NT2/D1 (cell line): ENCODE measurements at regions not wholly inside any gene's neighbourhood (a gene's known extent, or its start where the extent isn't known, plus 50 kb on each side); places are given as distances from the start of the nearest gene placed in this dataset.
"Not testable (repeated sequence)": the region's sequence is repeated elsewhere in the genome, so short reads cannot be mapped to it uniquely, and the experiment has no call there.

Experiments
- SUZ12 ChIP-seq: IDR thresholded peaks from 2 replicates; pipeline ENCODE4 v1.6.1; 2011; ENCODE audit not compliant: insufficient read length, insufficient read depth; ENCODE audit errors: extremely low read depth
- YY1 ChIP-seq: IDR thresholded peaks from 2 replicates; pipeline ENCODE4 v1.6.1; 2011; ENCODE audit not compliant: insufficient read length, insufficient read depth

GRCh38 chr4:45208476-45208875 lies 482.1 kb upstream of the GNPDA2 start:
- TF ChIP-seq SUZ12, YY1: not testable (repeated sequence)
